Kidney (tissue), 13 donors: ENCODE measurements at regions not wholly inside any gene's neighbourhood (a gene's known extent, or its start where the extent isn't known, plus 50 kb on each side); places are given as distances from the start of the nearest gene placed in this dataset.

Source experiments
- DNase-seq, 5 donors: peaks; one replicate each; pipeline ENCODE4 v3.0.0-alpha.2; 2013 to 2020
- FAIRE-seq: peaks from 2 replicates; lab custom pipeline; 2012; peaks lifted over from hg19 to GRCh38; lab: Jason Lieb, UNC
- H3K27ac ChIP-seq, 2 donors: one replicate each; pipeline ENCODE4 v1.7.0; 2013; ENCODE audit warnings: low read depth in 2 of 2, low read length in 2 of 2, inconsistent platforms in 1 of 2
- H3K27me3 ChIP-seq: one replicate; pipeline ENCODE4 v1.7.1; 2013; ENCODE audit warnings: low read length, inconsistent platforms; ENCODE audit not compliant: control insufficient read depth, insufficient read depth
- H3K36me3 ChIP-seq, 3 donors: one replicate each; pipeline versions ENCODE4 v1.7.0 to v1.7.1; 2013; ENCODE audit warnings: low read length in 3 of 3, control low read depth in 1 of 3, inconsistent platforms in 1 of 3; ENCODE audit not compliant: insufficient read depth in 3 of 3, control insufficient read depth in 2 of 3
- H3K4me1 ChIP-seq, 3 donors: one replicate each; pipeline versions ENCODE4 v1.7.0 to v1.7.1; 2013; ENCODE audit warnings: low read length in 3 of 3, inconsistent platforms in 1 of 3, low read depth in 1 of 3; ENCODE audit not compliant: control insufficient read depth in 2 of 3, insufficient read depth in 2 of 3
- H3K4me3 ChIP-seq, 3 donors: one replicate each; pipeline versions ENCODE4 v1.7.0 to v1.8.1; 2013; ENCODE audit warnings: low read length in 3 of 3, control low read depth in 1 of 3, inconsistent platforms in 1 of 3
- H3K9ac ChIP-seq, 3 donors: one replicate each; pipeline versions ENCODE4 v1.7.0 to v1.7.1; 2013; ENCODE audit warnings: low read length in 3 of 3, control low read depth in 1 of 3, inconsistent platforms in 1 of 3
- H3K9me3 ChIP-seq, 3 donors: one replicate each; pipeline versions ENCODE4 v1.7.0 to v1.7.1; 2013; ENCODE audit warnings: low read length in 3 of 3, control low read depth in 1 of 3, inconsistent platforms in 1 of 3; ENCODE audit not compliant: control insufficient read depth in 2 of 3, insufficient read depth in 1 of 3
- intact Hi-C: fragments of 100-400 bp; cut with DNase I; formaldehyde crosslinking; loops from one replicate; pipeline ENCODE4 v1.11.1; 2022
- TF ChIP-seq, protein P1 (sequence below): IDR thresholded peaks from 3 replicates; pipeline ENCODE4 v1.5.1; 2012; ENCODE audit warnings: mild to moderate bottlenecking, moderate library complexity, borderline replicate concordance; ENCODE audit not compliant: insufficient read depth; ENCODE audit errors: extremely low read depth
- donor health status: control.
- donor health status: control.
- donor health status: control.
- donor health status: control.
- donor health status: control.
- donor health status: DM: yes; HTN: yes; CAD: no.
- donor health status: Normal renal cell carcinoma (clear cell type).

DNA sequence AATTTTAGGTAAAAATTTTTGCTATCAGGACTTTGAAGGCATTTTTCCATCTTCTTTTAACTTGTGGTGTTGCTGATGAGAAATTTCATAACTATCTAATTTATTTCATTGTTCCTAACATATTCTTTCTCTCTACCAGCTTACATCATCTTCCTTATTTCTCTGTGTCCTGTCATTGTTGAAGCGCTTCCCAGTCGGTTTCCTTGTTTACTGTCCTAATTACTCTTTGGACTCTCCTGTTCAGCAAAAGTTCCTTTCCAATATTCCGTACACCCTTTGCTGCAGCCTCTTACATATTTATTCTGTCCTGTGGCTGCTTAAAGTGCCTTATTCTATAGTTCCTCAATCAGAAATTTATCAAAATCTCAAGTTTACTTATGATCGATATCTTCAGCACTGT, 609.0 kb upstream of the FZD8 start:
- intact Hi-C loops = no loop called here
- H3K27me3 ChIP-seq = no peaks in the 10 kb centered on the region
- no peak for DNase-seq

DNA sequence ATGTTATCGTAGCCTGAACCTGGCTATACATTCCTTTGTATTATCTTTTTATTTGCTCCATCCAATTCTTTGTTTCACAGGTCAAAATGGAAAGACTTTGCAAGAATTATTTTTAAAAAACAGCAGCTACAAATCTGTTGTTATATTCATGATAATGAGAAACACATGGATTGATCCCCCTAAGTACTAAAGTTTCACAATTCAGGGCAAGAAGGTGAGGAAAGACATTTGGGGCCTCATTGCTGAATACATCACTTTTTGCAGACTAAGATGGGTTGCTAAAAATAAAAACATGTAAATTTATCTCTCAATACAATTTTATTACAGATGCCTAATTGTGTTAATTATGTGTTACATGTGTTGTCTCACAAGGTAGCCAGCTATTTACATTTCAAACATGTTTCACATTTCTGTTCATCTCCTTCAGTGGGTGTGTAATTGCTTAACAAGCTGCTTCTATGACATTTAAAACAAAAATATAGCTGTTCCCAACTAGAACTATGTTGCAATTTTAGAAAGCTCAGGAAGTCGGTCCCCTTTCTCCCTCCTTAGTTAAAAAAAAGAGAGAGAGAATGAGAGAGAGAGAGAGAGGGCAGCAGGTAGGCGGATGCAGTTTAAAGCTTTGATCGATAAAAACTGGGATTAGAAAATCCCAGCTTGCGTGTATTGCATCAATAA, 606.3 kb upstream of the FZD8 start:
- Histone ChIP-seq H3K36me3 (no peaks in the 10 kb centered on the region), H3K4me1 (no peaks in the 10 kb centered on the region), H3K27ac (no peak overlapping the region), H3K4me3 (no peak overlapping the region), H3K27me3 (no peaks in the 10 kb centered on the region), H3K9me3 (no peaks in the 10 kb centered on the region), H3K9ac (no peak overlapping the region)
- DNase-seq (no peak), FAIRE-seq (no peak)
- intact Hi-C loops = no loop called here
- TF ChIP-seq, protein P1, sequence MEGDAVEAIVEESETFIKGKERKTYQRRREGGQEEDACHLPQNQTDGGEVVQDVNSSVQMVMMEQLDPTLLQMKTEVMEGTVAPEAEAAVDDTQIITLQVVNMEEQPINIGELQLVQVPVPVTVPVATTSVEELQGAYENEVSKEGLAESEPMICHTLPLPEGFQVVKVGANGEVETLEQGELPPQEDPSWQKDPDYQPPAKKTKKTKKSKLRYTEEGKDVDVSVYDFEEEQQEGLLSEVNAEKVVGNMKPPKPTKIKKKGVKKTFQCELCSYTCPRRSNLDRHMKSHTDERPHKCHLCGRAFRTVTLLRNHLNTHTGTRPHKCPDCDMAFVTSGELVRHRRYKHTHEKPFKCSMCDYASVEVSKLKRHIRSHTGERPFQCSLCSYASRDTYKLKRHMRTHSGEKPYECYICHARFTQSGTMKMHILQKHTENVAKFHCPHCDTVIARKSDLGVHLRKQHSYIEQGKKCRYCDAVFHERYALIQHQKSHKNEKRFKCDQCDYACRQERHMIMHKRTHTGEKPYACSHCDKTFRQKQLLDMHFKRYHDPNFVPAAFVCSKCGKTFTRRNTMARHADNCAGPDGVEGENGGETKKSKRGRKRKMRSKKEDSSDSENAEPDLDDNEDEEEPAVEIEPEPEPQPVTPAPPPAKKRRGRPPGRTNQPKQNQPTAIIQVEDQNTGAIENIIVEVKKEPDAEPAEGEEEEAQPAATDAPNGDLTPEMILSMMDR = no peak

More for the DNA sequence above, 609.0 kb upstream of the FZD8 start:
- no peak overlapping the region for H3K9ac ChIP-seq
- TF ChIP-seq, protein P1 = no peak
- no peaks in the 10 kb centered on the region for H3K9me3 ChIP-seq
- H3K27ac ChIP-seq = no peak overlapping the region
- H3K4me3 ChIP-seq = no peak overlapping the region
- no peaks in the 10 kb centered on the region for H3K36me3 ChIP-seq
- FAIRE-seq = no peak
- no peaks in the 10 kb centered on the region for H3K4me1 ChIP-seq

DNA sequence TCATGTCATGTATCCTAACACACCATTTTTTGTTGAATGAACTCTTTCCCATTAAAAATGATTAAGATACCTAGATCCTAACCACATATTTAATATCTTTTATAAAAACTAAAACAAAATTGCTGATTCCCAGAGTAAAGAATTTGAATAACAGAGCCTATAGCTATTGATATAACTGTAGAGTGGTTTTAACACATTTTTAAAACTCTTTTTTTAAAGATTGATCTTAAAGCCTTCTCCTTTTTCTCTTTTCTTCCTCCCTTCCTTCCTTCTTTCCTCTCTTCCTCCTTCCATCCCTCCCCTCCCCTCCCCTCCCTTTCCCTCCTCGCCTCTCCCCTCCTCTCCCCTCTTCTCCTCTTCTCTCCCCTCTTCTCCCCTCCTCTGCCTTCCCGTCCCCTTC, 605.4 kb upstream of the FZD8 start:
- Histone ChIP-seq H3K27me3 (no peaks in the 10 kb centered on the region), H3K9ac (no peak overlapping the region), H3K36me3 (no peaks in the 10 kb centered on the region), H3K27ac (no peak overlapping the region), H3K4me1 (no peaks in the 10 kb centered on the region), H3K4me3 (no peak overlapping the region), H3K9me3 (no peaks in the 10 kb centered on the region)
- intact Hi-C loops = no loop called here
- TF ChIP-seq, protein P1 = no peak
- DNase-seq (no peak), FAIRE-seq (no peak)

DNA sequence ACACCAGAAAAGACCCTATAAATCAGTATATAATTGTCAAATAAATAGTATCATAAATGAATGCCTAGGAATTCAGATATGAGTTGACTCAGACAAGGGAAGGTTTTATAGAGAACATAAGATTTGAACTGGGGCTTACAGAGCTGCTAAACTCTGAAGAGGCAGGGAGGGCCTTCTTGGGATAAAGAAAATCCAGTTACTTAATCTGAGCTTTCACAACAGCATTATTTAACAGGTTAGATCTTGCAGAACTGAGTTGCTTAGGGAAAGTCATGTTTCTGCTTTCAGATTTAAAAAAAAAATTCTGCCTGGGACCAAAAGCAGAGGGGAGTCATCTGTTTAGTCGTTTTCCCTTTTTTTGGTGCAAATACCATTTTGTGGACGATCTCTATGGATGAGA, 594.8 kb upstream of the FZD8 start:
- Histone ChIP-seq H3K9me3 (peaks cover 0 to 3% (median 0%) of the 10 kb centered on the region in 3 donors), H3K4me3 (no peak overlapping the region)
- FAIRE-seq = no peak

More for the DNA sequence above, 594.8 kb upstream of the FZD8 start:
- H3K36me3 ChIP-seq = no peaks in the 10 kb centered on the region
- no peaks in the 10 kb centered on the region for H3K27me3 ChIP-seq
- TF ChIP-seq, protein P1 = no peak
- no peak overlapping the region for H3K27ac ChIP-seq
- no peak for DNase-seq
- no peaks in the 10 kb centered on the region for H3K4me1 ChIP-seq
- intact Hi-C loops = no loop called here
- no peak overlapping the region for H3K9ac ChIP-seq
